Fibroblast of villous mesenchyme (primary cell): ENCODE measurements at regions not wholly inside any gene's neighbourhood (a gene's known extent, or its start where the extent isn't known, plus 50 kb on each side); places are given as distances from the start of the nearest gene placed in this dataset.
A peak's percentile ranks its signal among the peaks of the same experiment; 100 is the strongest.
"Not testable (repeated sequence)": the region's sequence is repeated elsewhere in the genome, so short reads cannot be mapped to it uniquely, and the experiment has no call there.

Source experiments
- DNase-seq: peaks from one replicate; pipeline ENCODE4 v3.0.0-alpha.2; 2010; ENCODE audit warnings: low read depth
- H3K4me3 ChIP-seq: 2 replicates; pipeline ENCODE4 v1.5.1; 2011; ENCODE audit warnings: low read depth, mild to moderate bottlenecking, low read length
- CTCF ChIP-seq: IDR thresholded peaks from 2 replicates; pipeline ENCODE4 v1.5.1; 2012; ENCODE audit warnings: low read depth, mild to moderate bottlenecking, low read length; ENCODE audit not compliant: insufficient read depth

GRCh38 chr5:166786889-166787288, 1504.6 kb upstream of the WWC1 start:
- DNase-seq = no peak
- H3K4me3 ChIP-seq = no peak overlapping the region
- TF ChIP-seq CTCF = no peak

GRCh38 chr5:166788050-166788449, 1503.4 kb upstream of the WWC1 start:
- DNase-seq = peak; percentile 5
- no peak overlapping the region for H3K4me3 ChIP-seq
- TF ChIP-seq CTCF = no peak

GRCh38 chr5:166795756-166796155, 1495.7 kb upstream of the WWC1 start:
- no peak overlapping the region for H3K4me3 ChIP-seq
- TF ChIP-seq CTCF = no peak

GRCh38 chr5:166803058-166803457, 1488.4 kb upstream of the WWC1 start:
- DNase-seq = no peak
- no peak for TF ChIP-seq CTCF
- H3K4me3 ChIP-seq = no peak overlapping the region

More at GRCh38 chr5:166795756-166796155, 1495.7 kb upstream of the WWC1 start:
- DNase-seq = no peak

- DNase-seq, H3K4me3 ChIP-seq: not testable (repeated sequence)
Observed at GRCh38 chr5:166804223-166804622, 1487.2 kb upstream of the WWC1 start.

- DNase-seq, H3K4me3 ChIP-seq: not testable (repeated sequence)
Observed at GRCh38 chr5:166804693-166805092, 1486.8 kb upstream of the WWC1 start.

- not testable (repeated sequence) for DNase-seq, H3K4me3 ChIP-seq
Observed at GRCh38 chr5:166810093-166810658, 1481.3 kb upstream of the WWC1 start.

- no peak overlapping the region for H3K4me3 ChIP-seq
- no peak for TF ChIP-seq CTCF
- no peak for DNase-seq
Observed at GRCh38 chr5:166810721-166811120, 1480.7 kb upstream of the WWC1 start.

GRCh38 chr5:166823360-166823759, 1468.1 kb upstream of the WWC1 start:
- no peak for TF ChIP-seq CTCF
- no peak for DNase-seq
- no peak overlapping the region for H3K4me3 ChIP-seq
